GM19467 (cell line): ENCODE measurements at regions not wholly inside any gene's neighbourhood (a gene's known extent, or its start where the extent isn't known, plus 50 kb on each side); places are given as distances from the start of the nearest gene placed in this dataset.
"Not testable (repeated sequence)": the region's sequence is repeated elsewhere in the genome, so short reads cannot be mapped to it uniquely, and the experiment has no call there.

Experiments
- ATAC-seq: cut with Tn5 transposase; IDR thresholded peaks from one replicate; pipeline ENCODE4 v1.9.1; 2021; ENCODE audit warnings: mild to moderate bottlenecking, moderate library complexity; ENCODE audit not compliant: unreplicated experiment

- ATAC-seq = no peak
Observed at GRCh38 chr16:17566656-17567450, 96.1 kb upstream of the XYLT1 start.

- no peak for ATAC-seq
Observed at GRCh38 chr16:17566075-17566474, 95.3 kb upstream of the XYLT1 start.

GRCh38 chr16:17565605-17566004, 94.8 kb upstream of the XYLT1 start:
- ATAC-seq = no peak

GRCh38 chr16:17564856-17565255, 94.1 kb upstream of the XYLT1 start:
- no peak for ATAC-seq

GRCh38 chr16:17563323-17564091, 92.7 kb upstream of the XYLT1 start:
- no peak for ATAC-seq

- no peak for ATAC-seq
Observed at GRCh38 chr16:17561056-17561455, 90.3 kb upstream of the XYLT1 start.

- no peak for ATAC-seq
Observed at GRCh38 chr16:17560548-17560947, 89.8 kb upstream of the XYLT1 start.

- no peak for ATAC-seq
Observed at GRCh38 chr16:17559394-17559793, 88.6 kb upstream of the XYLT1 start.

GRCh38 chr16:17557949-17558348, 87.2 kb upstream of the XYLT1 start:
- no peak for ATAC-seq

- no peak for ATAC-seq
Observed at GRCh38 chr16:17557480-17557879, 86.7 kb upstream of the XYLT1 start.

- ATAC-seq = no peak
Observed at GRCh38 chr16:17556276-17557052, 85.7 kb upstream of the XYLT1 start.

GRCh38 chr16:17555176-17555575, 84.4 kb upstream of the XYLT1 start:
- ATAC-seq = no peak

- no peak for ATAC-seq
Observed at GRCh38 chr16:17552351-17552750, 81.6 kb upstream of the XYLT1 start.

GRCh38 chr16:17551682-17552081, 80.9 kb upstream of the XYLT1 start:
- not testable (repeated sequence) for ATAC-seq

GRCh38 chr16:17548825-17549224, 78.1 kb upstream of the XYLT1 start:
- ATAC-seq = no peak

- no peak for ATAC-seq
Observed at GRCh38 chr16:17544785-17545184, 74.0 kb upstream of the XYLT1 start.

- ATAC-seq = no peak
Observed at GRCh38 chr16:17544304-17544703, 73.5 kb upstream of the XYLT1 start.

GRCh38 chr16:17543073-17543472, 72.3 kb upstream of the XYLT1 start:
- ATAC-seq = no peak

GRCh38 chr16:17541324-17541723, 70.6 kb upstream of the XYLT1 start:
- ATAC-seq = no peak

- ATAC-seq = no peak
Observed at GRCh38 chr16:17538927-17539326, 68.2 kb upstream of the XYLT1 start.

- no peak for ATAC-seq
Observed at GRCh38 chr16:17532338-17532995, 61.7 kb upstream of the XYLT1 start.
